Nephron progenitor cell (in vitro differentiated cells): ENCODE measurements at regions not wholly inside any gene's neighbourhood (a gene's known extent, or its start where the extent isn't known, plus 50 kb on each side); places are given as distances from the start of the nearest gene placed in this dataset.

ENCODE experiments used
- DNase-seq: peaks from one replicate; pipeline ENCODE4 v3.0.0; 2021
- H3K27ac Mint-ChIP-seq: 2 replicates; pipeline ENCODE4 v1.8.0; 2021; ENCODE audit warnings: mild to moderate bottlenecking, moderate library complexity, mixed read lengths
- H3K27me3 Mint-ChIP-seq: 2 replicates; pipeline ENCODE4 v1.8.0; 2021; ENCODE audit warnings: mild to moderate bottlenecking, low read depth, mixed read lengths; ENCODE audit not compliant: poor library complexity
- H3K36me3 Mint-ChIP-seq: 2 replicates; pipeline ENCODE4 v1.8.0; 2021; ENCODE audit warnings: low read depth, mixed read lengths
- H3K4me1 Mint-ChIP-seq: 2 replicates; pipeline ENCODE4 v1.8.0; 2021; ENCODE audit warnings: mixed read lengths
- H3K4me3 Mint-ChIP-seq: 2 replicates; pipeline ENCODE4 v1.8.0; 2021; ENCODE audit warnings: mild to moderate bottlenecking, moderate library complexity, mixed read lengths
- H3K9me3 Mint-ChIP-seq: 2 replicates; pipeline ENCODE4 v1.8.0; 2021; ENCODE audit warnings: mild to moderate bottlenecking, moderate library complexity, mixed read lengths
- CTCF ChIP-seq: fragments of 200-600 bp; sonication (generic); IDR thresholded peaks from 2 replicates; pipeline ENCODE4 v1.5.0; 2021; ENCODE audit warnings: antibody characterized with exemption

GRCh38 chr10:107379601-107380000, 215.1 kb upstream of the SORCS1 start:
- no peak for TF ChIP-seq CTCF
- H3K9me3 Mint-ChIP-seq = no peaks in the 10 kb centered on the region
- no peaks in the 10 kb centered on the region for H3K27me3 Mint-ChIP-seq
- H3K36me3 Mint-ChIP-seq = no peaks in the 10 kb centered on the region
- no peak overlapping the region for H3K27ac Mint-ChIP-seq
- no peaks in the 10 kb centered on the region for H3K4me1 Mint-ChIP-seq
- H3K4me3 Mint-ChIP-seq = no peak overlapping the region
- DNase-seq = no peak

GRCh38 chr10:107371801-107372200, 207.3 kb upstream of the SORCS1 start:
- no peak overlapping the region for H3K27ac Mint-ChIP-seq
- DNase-seq = no peak

GRCh38 chr10:107364872-107365271, 200.4 kb upstream of the SORCS1 start:
- Mint-ChIP-seq H3K4me3 (no peak overlapping the region), H3K4me1 (no peaks in the 10 kb centered on the region), H3K27me3 (no peaks in the 10 kb centered on the region), H3K9me3 (no peaks in the 10 kb centered on the region), H3K27ac (no peak overlapping the region), H3K36me3 (no peaks in the 10 kb centered on the region)
- no peak for DNase-seq
- TF ChIP-seq CTCF = no peak

More at GRCh38 chr10:107371801-107372200, 207.3 kb upstream of the SORCS1 start:
- Mint-ChIP-seq H3K36me3 (no peaks in the 10 kb centered on the region), H3K4me1 (no peaks in the 10 kb centered on the region), H3K9me3 (no peaks in the 10 kb centered on the region), H3K4me3 (no peak overlapping the region), H3K27me3 (no peaks in the 10 kb centered on the region)
- no peak for TF ChIP-seq CTCF

GRCh38 chr10:107362306-107362705, 197.8 kb upstream of the SORCS1 start:
- TF ChIP-seq CTCF = no peak
- peaks cover 3% of the 10 kb centered on the region for H3K27me3 Mint-ChIP-seq

GRCh38 chr10:107357033-107357432, 192.5 kb upstream of the SORCS1 start:
- H3K36me3 Mint-ChIP-seq = no peaks in the 10 kb centered on the region
- H3K27me3 Mint-ChIP-seq = peaks cover 3% of the 10 kb centered on the region
- H3K4me1 Mint-ChIP-seq = no peaks in the 10 kb centered on the region
- no peak overlapping the region for H3K27ac Mint-ChIP-seq
- no peak for DNase-seq
- no peak overlapping the region for H3K4me3 Mint-ChIP-seq
- no peak for TF ChIP-seq CTCF
- H3K9me3 Mint-ChIP-seq = no peaks in the 10 kb centered on the region

More at GRCh38 chr10:107362306-107362705, 197.8 kb upstream of the SORCS1 start:
- no peak for DNase-seq
- Mint-ChIP-seq H3K9me3 (no peaks in the 10 kb centered on the region), H3K27ac (no peak overlapping the region), H3K4me3 (no peak overlapping the region), H3K36me3 (no peaks in the 10 kb centered on the region), H3K4me1 (no peaks in the 10 kb centered on the region)

GRCh38 chr10:107356396-107356795, 191.9 kb upstream of the SORCS1 start:
- no peak for DNase-seq
- no peaks in the 10 kb centered on the region for H3K9me3 Mint-ChIP-seq
- no peaks in the 10 kb centered on the region for H3K36me3 Mint-ChIP-seq
- H3K27ac Mint-ChIP-seq = no peak overlapping the region
- no peak overlapping the region for H3K4me3 Mint-ChIP-seq
- no peaks in the 10 kb centered on the region for H3K4me1 Mint-ChIP-seq
- peaks cover 3% of the 10 kb centered on the region for H3K27me3 Mint-ChIP-seq
- TF ChIP-seq CTCF = no peak
